Glutamatergic neuron (in vitro differentiated cells): ENCODE measurements at regions not wholly inside any gene's neighbourhood (a gene's known extent, or its start where the extent isn't known, plus 50 kb on each side); places are given as distances from the start of the nearest gene placed in this dataset.

ENCODE experiments used
- DNase-seq: peaks from one replicate; pipeline ENCODE4 v3.0.0; 2022
- H3K27ac Mint-ChIP-seq: one replicate; pipeline ENCODE4 v1.8.0; 2020; ENCODE audit warnings: mild to moderate bottlenecking, mixed read lengths, inconsistent platforms; ENCODE audit not compliant: unreplicated experiment
- H3K27me3 Mint-ChIP-seq: one replicate; pipeline ENCODE4 v1.8.0; 2020; ENCODE audit warnings: mild to moderate bottlenecking, moderate library complexity, mixed read lengths, inconsistent platforms; ENCODE audit not compliant: unreplicated experiment
- H3K36me3 Mint-ChIP-seq: one replicate; pipeline ENCODE4 v1.8.0; 2020; ENCODE audit warnings: mild to moderate bottlenecking, mixed read lengths, inconsistent platforms; ENCODE audit not compliant: unreplicated experiment
- H3K4me1 Mint-ChIP-seq: one replicate; pipeline ENCODE4 v1.8.0; 2020; ENCODE audit warnings: mild to moderate bottlenecking, low read depth, mixed read lengths, inconsistent platforms; ENCODE audit not compliant: unreplicated experiment
- H3K4me3 Mint-ChIP-seq: one replicate; pipeline ENCODE4 v1.8.0; 2020; ENCODE audit warnings: mild to moderate bottlenecking, mixed read lengths, inconsistent platforms; ENCODE audit not compliant: unreplicated experiment
- H3K9me3 Mint-ChIP-seq: one replicate; pipeline ENCODE4 v1.8.0; 2020; ENCODE audit warnings: mild to moderate bottlenecking, moderate library complexity, mixed read lengths, inconsistent platforms; ENCODE audit not compliant: unreplicated experiment
- CTCF ChIP-seq: fragments of 200-600 bp; sonication (generic); IDR thresholded peaks from one replicate; pipeline ENCODE4 v1.5.0; 2021; ENCODE audit not compliant: partially characterized antibody, unreplicated experiment

DNA sequence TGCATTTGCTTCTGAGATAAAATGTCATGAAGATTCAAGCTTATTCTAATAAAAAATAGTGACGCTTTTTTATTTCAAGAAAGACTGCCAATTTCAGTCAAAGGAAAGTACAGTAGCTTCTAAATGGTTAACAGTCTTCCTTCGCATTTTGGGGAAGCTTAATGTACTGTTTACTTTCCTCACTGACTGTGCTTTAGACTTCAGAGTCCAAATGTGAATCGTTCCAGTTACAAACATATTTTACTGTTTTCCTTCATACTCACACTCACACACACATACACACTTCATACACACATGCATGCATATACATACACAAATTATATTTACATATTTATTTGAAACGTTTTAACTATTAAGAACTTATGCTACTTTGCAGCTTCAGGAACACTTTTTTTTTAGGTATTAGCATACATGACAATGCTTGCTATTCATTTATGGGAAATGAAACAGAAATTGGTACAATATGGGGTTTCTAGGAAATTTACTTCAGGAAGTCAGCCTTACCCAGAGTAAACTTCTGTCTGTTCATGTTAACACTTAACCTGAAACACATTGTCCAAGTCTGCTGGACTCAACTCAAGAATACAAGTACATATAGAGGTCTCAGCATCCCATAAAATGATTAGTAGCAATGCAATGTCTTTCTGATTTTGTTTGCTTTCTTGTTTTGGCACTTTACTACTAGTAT lies 145.4 kb downstream of the RPS12 start:
- no peak overlapping the region for H3K4me3 Mint-ChIP-seq
- peaks cover 4% of the 10 kb centered on the region for H3K9me3 Mint-ChIP-seq
- H3K27ac Mint-ChIP-seq: no peak overlapping the region

DNA sequence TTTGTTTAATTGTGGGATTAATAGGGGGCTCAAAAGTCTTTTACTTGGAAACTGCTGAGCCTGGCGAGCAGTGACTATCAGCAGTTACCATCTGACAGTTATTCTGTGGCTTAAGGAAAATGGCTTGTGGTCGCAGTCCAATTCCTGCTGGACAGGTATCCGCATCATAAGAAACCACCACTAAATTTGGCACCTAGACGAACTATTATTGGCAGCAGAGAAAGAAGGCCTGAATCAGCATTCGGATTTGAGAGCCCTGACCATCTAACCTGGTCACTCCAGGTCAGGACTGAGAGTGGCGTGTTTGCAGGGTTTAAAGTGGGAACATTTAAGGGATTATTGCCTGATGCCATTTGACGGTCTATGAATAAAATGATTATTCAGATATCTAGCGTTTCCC lies 146.4 kb downstream of the RPS12 start:
- H3K36me3 Mint-ChIP-seq: no peaks in the 10 kb centered on the region
- no peak overlapping the region for H3K4me3 Mint-ChIP-seq
- no peak overlapping the region for H3K27ac Mint-ChIP-seq
- no peak for DNase-seq
- peaks cover 3% of the 10 kb centered on the region for H3K27me3 Mint-ChIP-seq
- H3K4me1 Mint-ChIP-seq: peaks cover 22% of the 10 kb centered on the region
- no peak for TF ChIP-seq CTCF
- peaks cover 4% of the 10 kb centered on the region for H3K9me3 Mint-ChIP-seq

More for the DNA sequence above, 145.4 kb downstream of the RPS12 start:
- no peak for DNase-seq
- Mint-ChIP-seq H3K27me3 (peaks cover 3% of the 10 kb centered on the region), H3K36me3 (no peaks in the 10 kb centered on the region), H3K4me1 (peaks cover 25% of the 10 kb centered on the region)
- TF ChIP-seq CTCF: no peak

- no peak for TF ChIP-seq CTCF
- Mint-ChIP-seq H3K9me3 (peaks cover 4% of the 10 kb centered on the region), H3K4me1 (peaks cover 22% of the 10 kb centered on the region), H3K4me3 (no peak overlapping the region), H3K27ac (no peak overlapping the region), H3K27me3 (peaks cover 3% of the 10 kb centered on the region), H3K36me3 (no peaks in the 10 kb centered on the region)
- no peak for DNase-seq
Observed at GRCh38 chr6:132961122-132961521, 146.8 kb downstream of the RPS12 start.

GRCh38 chr6:132961610-132962009 lies 147.2 kb downstream of the RPS12 start:
- H3K9me3 Mint-ChIP-seq: peaks cover 4% of the 10 kb centered on the region
- H3K27ac Mint-ChIP-seq: no peak overlapping the region
- H3K4me1 Mint-ChIP-seq: peaks cover 22% of the 10 kb centered on the region
- DNase-seq: no peak
- no peaks in the 10 kb centered on the region for H3K36me3 Mint-ChIP-seq
- H3K27me3 Mint-ChIP-seq: peaks cover 3% of the 10 kb centered on the region
- H3K4me3 Mint-ChIP-seq: no peak overlapping the region
- TF ChIP-seq CTCF: no peak
